ENCODE measurements at regions not wholly inside any gene's neighbourhood (a gene's known extent, or its start where the extent isn't known, plus 50 kb on each side); places are given as distances from the start of the nearest gene placed in this dataset.

- Histone ChIP-seq H2BK120ac (replicated peaks; ENCODE audit: low read depth, low read length) (no peak overlapping the region), H3K27me3 (replicated peaks in 1 of 4; ENCODE audit: control insufficient read depth in 3 of 4, extremely low read depth in 1 of 4, insufficient read depth in 3 of 4, low read length in 3 of 4) (no peaks in the 10 kb centered on the region), H3K4me3 (ENCODE audit: extremely low read depth in 1 of 4, insufficient read depth in 2 of 4, low read depth in 3 of 4, low read length in 4 of 4) (no peak overlapping the region), H2BK15ac (ENCODE audit: low read length) (no peak overlapping the region), H3K79me1 (ENCODE audit: low read depth, low read length) (no peaks in the 10 kb centered on the region), H3K4ac (replicated peaks; ENCODE audit: insufficient read length, low read depth, low read length) (no peak overlapping the region), H3K9me3 (ENCODE audit: insufficient read depth in 2 of 2, low read depth in 1 of 2, low read length in 1 of 2) (peaks cover 0 to 5% of the 10 kb centered on the region in 2 experiments; a peak in 1 of 4 replicates), H3K4me2 (ENCODE audit: insufficient read depth in 1 of 2, low read depth in 2 of 2, low read length in 2 of 2) (no peak overlapping the region), H3K27ac (ENCODE audit: low read depth, low read length) (no peak overlapping the region), H2BK20ac (ENCODE audit: low read length) (no peak overlapping the region), H3K4me1 (replicated peaks in 1 of 4; ENCODE audit: control insufficient read depth in 3 of 4, insufficient read depth in 4 of 4, low read length in 3 of 4) (no peaks in the 10 kb centered on the region), H3K79me2 (ENCODE audit: control insufficient read depth in 1 of 2, insufficient read depth in 2 of 2, low read length in 2 of 2) (no peaks in the 10 kb centered on the region), H4K91ac (replicated peaks; ENCODE audit: insufficient read length, low read length) (no peak overlapping the region), H3K14ac (ENCODE audit: insufficient read length) (no peak overlapping the region), H3K23me2 (ENCODE audit: low read depth, low read length) (no peaks in the 10 kb centered on the region), H3K56ac (replicated peaks; ENCODE audit: insufficient read length, low read depth, low read length) (no peak overlapping the region), H4K20me1 (replicated peaks in 1 of 2; ENCODE audit: control insufficient read depth in 1 of 2, insufficient read depth in 2 of 2, low read length in 2 of 2) (no peaks in the 10 kb centered on the region), H2AK5ac (ENCODE audit: low read depth, low read length) (no peak overlapping the region), H2BK12ac (ENCODE audit: low read depth, low read length) (no peak overlapping the region), H4K5ac (ENCODE audit: insufficient read length, low read depth, low read length) (no peak overlapping the region), H3K23ac (ENCODE audit: insufficient read length) (no peak overlapping the region), H2BK5ac (ENCODE audit: low read depth, low read length) (no peak overlapping the region), H3K9ac (replicated peaks in 1 of 4; ENCODE audit: extremely low read depth in 1 of 4, low read depth in 3 of 4, low read length in 3 of 4) (no peak overlapping the region), H3K36me3 (ENCODE audit: control insufficient read depth in 2 of 4, insufficient read depth in 4 of 4, low read length in 3 of 4) (no peaks in the 10 kb centered on the region), H4K8ac (ENCODE audit: extremely low read depth, insufficient read depth, low read length) (no peak overlapping the region; the same call in 1 of the 2 replicates), H2AFZ (ENCODE audit: low read length) (no peak overlapping the region), H3K18ac (ENCODE audit: extremely low read depth, low read length) (no peak overlapping the region)
- 82% methylated on average over 7 of the region's 7 CpGs; no CpG with 5 or more reads in 1 of the 2 experiments for WGBS, 2 experiments (ENCODE audit: extremely low coverage in 1 of 2, insufficient coverage in 1 of 2, insufficient read length in 1 of 2, insufficient replicate concordance in 2 of 2, low coverage in 1 of 2, low lambda C conversion rate in 2 of 2, missing lambda C conversion rate in 1 of 2)
- ChIA-PET CTCF (ENCODE audit: partially characterized antibody) (interaction anchor here (1.7 kb wide), 1 partner anchor 19 kb away, joined by 4 read pairs; no protein-coding TSS in a partner anchor), POLR2A (ENCODE audit: partially characterized antibody) (no interaction called here)
- DNase-seq (ENCODE audit: low read depth in 1 of 2, low spot score in 2 of 2) (no peak), FAIRE-seq (no peak)
- TF ChIP-seq TCF12 (IDR thresholded peaks at IDR 0.05; ENCODE audit: low read depth, low read length) (no peak), RAD21 (IDR thresholded peaks at IDR 0.05 in 1 of 2, conservative IDR thresholded peaks at IDR 0.05 in 1 of 2; ENCODE audit: low read depth in 2 of 2, low read length in 2 of 2) (peak in 1 of 2 experiments; percentile 34; a peak in 2 of 4 replicates), SAP30 (IDR thresholded peaks at IDR 0.05; ENCODE audit: insufficient read depth, insufficient replicate concordance, low read length) (no peak), TAF1 (IDR thresholded peaks at IDR 0.05; ENCODE audit: low read depth, low read length) (no peak)
These were observed 380.6 kb downstream of the RAB28 start for GRCh38 chr4:13103382-13104015.
